Fibroblast of gingiva (primary cell): ENCODE measurements at regions not wholly inside any gene's neighbourhood (a gene's known extent, or its start where the extent isn't known, plus 50 kb on each side); places are given as distances from the start of the nearest gene placed in this dataset.

Experiments used
- DNase-seq: peaks from one replicate; pipeline ENCODE4 v3.0.0-alpha.2; 2011; ENCODE audit warnings: low read depth

GRCh38 chr1:79682478-79682877, 675.9 kb upstream of the ADGRL4 start:
- no peak for DNase-seq

- no peak for DNase-seq
These were observed 674.9 kb upstream of the ADGRL4 start for GRCh38 chr1:79681382-79681781.

GRCh38 chr1:79679916-79680315, 673.4 kb upstream of the ADGRL4 start:
- DNase-seq, result no peak

GRCh38 chr1:79667848-79668696, 661.5 kb upstream of the ADGRL4 start:
- DNase-seq, result no peak

- DNase-seq, result no peak
These were observed 660.6 kb upstream of the ADGRL4 start for GRCh38 chr1:79667166-79667565.

- DNase-seq, result no peak
These were observed 657.4 kb upstream of the ADGRL4 start for GRCh38 chr1:79663916-79664315.

GRCh38 chr1:79662596-79662995, 656.1 kb upstream of the ADGRL4 start:
- no peak for DNase-seq

- DNase-seq, result no peak
These were observed 653.6 kb upstream of the ADGRL4 start for GRCh38 chr1:79660129-79660528.

- peak; percentile 88 for DNase-seq
These were observed 651.6 kb upstream of the ADGRL4 start for GRCh38 chr1:79657951-79658658.

GRCh38 chr1:79655876-79656275, 649.3 kb upstream of the ADGRL4 start:
- DNase-seq, result no peak

- DNase-seq, result no peak
These were observed 645.9 kb upstream of the ADGRL4 start for GRCh38 chr1:79652426-79652825.

- no peak for DNase-seq
These were observed 641.6 kb upstream of the ADGRL4 start for GRCh38 chr1:79648126-79648525.

GRCh38 chr1:79646880-79647279, 640.4 kb upstream of the ADGRL4 start:
- DNase-seq, result no peak

- DNase-seq, result no peak
These were observed 631.9 kb upstream of the ADGRL4 start for GRCh38 chr1:79638382-79638781.

- peak; percentile 63 for DNase-seq
These were observed 626.9 kb upstream of the ADGRL4 start for GRCh38 chr1:79633456-79633855.

GRCh38 chr1:79629414-79629813, 622.9 kb upstream of the ADGRL4 start:
- no peak for DNase-seq

- DNase-seq, result no peak
These were observed 611.2 kb upstream of the ADGRL4 start for GRCh38 chr1:79617777-79618176.

- DNase-seq, result no peak
These were observed 608.2 kb upstream of the ADGRL4 start for GRCh38 chr1:79614762-79615161.

- no peak for DNase-seq
These were observed 607.6 kb upstream of the ADGRL4 start for GRCh38 chr1:79614106-79614505.

- no peak for DNase-seq
These were observed 606.5 kb upstream of the ADGRL4 start for GRCh38 chr1:79613046-79613445.

GRCh38 chr1:79604490-79605198, 598.1 kb upstream of the ADGRL4 start:
- DNase-seq, result no peak

GRCh38 chr1:79603843-79604242, 597.3 kb upstream of the ADGRL4 start:
- DNase-seq, result peak; percentile 63

GRCh38 chr1:79599257-79599656, 592.7 kb upstream of the ADGRL4 start:
- peak; percentile 40 for DNase-seq
